Tibial nerve (tissue), 3 donors: ENCODE measurements at regions not wholly inside any gene's neighbourhood (a gene's known extent, or its start where the extent isn't known, plus 50 kb on each side); places are given as distances from the start of the nearest gene placed in this dataset.

Experiments
- CTCF ChIP-seq, 5 experiments: fragments of 200-600 bp in 3 of 5; fragments of 450-650 bp in 2 of 5; sonication (generic) in 3 of 5; IDR thresholded peaks; one replicate each; pipeline ENCODE4 v1.5.1; 2016 to 2019; ENCODE audit warnings: antibody characterized with exemption in 5 of 5, mild to moderate bottlenecking in 3 of 5, moderate library complexity in 2 of 5
- POLR2A ChIP-seq, 2 donors: fragments of 450-650 bp; IDR thresholded peaks; one replicate each; pipeline ENCODE4 v1.6.1; 2017; ENCODE audit warnings: antibody characterized with exemption in 2 of 2, mild to moderate bottlenecking in 2 of 2, moderate library complexity in 2 of 2

- no peak for TF ChIP-seq CTCF (IDR thresholded peaks at IDR 0.05)
- TF ChIP-seq POLR2A (IDR thresholded peaks at IDR 0.05), result no peak
These were observed 447.3 kb upstream of the KCNMB2 start for GRCh38 chr3:178088963-178089362.
